ENCODE measurements at regions not wholly inside any gene's neighbourhood (a gene's known extent, or its start where the extent isn't known, plus 50 kb on each side); places are given as distances from the start of the nearest gene placed in this dataset.

DNA sequence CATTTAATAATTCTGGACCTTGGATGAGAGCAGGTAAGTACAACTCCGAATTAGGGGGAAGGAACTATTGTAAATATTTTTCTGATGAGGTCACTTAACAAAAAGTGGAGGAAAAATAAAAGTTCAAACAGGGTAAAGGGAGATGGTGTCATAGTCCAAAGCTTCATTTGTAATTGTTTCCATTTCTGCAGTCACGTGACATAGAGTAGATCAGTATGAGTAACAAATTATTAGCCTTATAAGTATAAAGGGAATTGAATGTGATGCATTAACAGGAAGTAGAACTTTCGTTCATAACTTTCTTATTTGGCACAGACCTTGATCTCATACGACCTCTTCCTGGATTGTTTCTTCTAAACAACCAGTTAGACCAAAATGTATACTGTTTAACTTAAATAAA lies 347.2 kb upstream of the TPK1 start:
- no peak for TF ChIP-seq HNRNPLL (IDR thresholded peaks at IDR 0.05; ENCODE audit: low read depth, low read length, poor library complexity, severe bottlenecking)
- TF ChIP-seq, protein P1, sequence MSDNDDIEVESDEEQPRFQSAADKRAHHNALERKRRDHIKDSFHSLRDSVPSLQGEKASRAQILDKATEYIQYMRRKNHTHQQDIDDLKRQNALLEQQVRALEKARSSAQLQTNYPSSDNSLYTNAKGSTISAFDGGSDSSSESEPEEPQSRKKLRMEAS (CRISPR knock-in tag; IDR thresholded peaks at IDR 0.05), result no peak
- TF ChIP-seq KLF6 (CRISPR knock-in tag; IDR thresholded peaks at IDR 0.05; ENCODE audit: borderline replicate concordance), result no peak
- TF ChIP-seq MEIS2 (IDR thresholded peaks at IDR 0.05; ENCODE audit: partially characterized antibody), result no peak
- no peak for TF ChIP-seq ZNF121 (CRISPR knock-in tag; conservative IDR thresholded peaks at IDR 0.05)
- TF ChIP-seq CCAR2 (IDR thresholded peaks at IDR 0.05; ENCODE audit: low read depth, low read length), result no peak
- TF ChIP-seq SIN3A (IDR thresholded peaks at IDR 0.05; ENCODE audit: borderline replicate concordance in 2 of 2, control insufficient read depth in 1 of 2, low read depth in 2 of 2, low read length in 2 of 2), result no peak
- no peak for TF ChIP-seq EGR1 (conservative IDR thresholded peaks at IDR 0.05)
- TF ChIP-seq, protein P2, sequence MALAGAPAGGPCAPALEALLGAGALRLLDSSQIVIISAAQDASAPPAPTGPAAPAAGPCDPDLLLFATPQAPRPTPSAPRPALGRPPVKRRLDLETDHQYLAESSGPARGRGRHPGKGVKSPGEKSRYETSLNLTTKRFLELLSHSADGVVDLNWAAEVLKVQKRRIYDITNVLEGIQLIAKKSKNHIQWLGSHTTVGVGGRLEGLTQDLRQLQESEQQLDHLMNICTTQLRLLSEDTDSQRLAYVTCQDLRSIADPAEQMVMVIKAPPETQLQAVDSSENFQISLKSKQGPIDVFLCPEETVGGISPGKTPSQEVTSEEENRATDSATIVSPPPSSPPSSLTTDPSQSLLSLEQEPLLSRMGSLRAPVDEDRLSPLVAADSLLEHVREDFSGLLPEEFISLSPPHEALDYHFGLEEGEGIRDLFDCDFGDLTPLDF (CRISPR knock-in tag; IDR thresholded peaks at IDR 0.05), result no peak
- TF ChIP-seq, protein P3, sequence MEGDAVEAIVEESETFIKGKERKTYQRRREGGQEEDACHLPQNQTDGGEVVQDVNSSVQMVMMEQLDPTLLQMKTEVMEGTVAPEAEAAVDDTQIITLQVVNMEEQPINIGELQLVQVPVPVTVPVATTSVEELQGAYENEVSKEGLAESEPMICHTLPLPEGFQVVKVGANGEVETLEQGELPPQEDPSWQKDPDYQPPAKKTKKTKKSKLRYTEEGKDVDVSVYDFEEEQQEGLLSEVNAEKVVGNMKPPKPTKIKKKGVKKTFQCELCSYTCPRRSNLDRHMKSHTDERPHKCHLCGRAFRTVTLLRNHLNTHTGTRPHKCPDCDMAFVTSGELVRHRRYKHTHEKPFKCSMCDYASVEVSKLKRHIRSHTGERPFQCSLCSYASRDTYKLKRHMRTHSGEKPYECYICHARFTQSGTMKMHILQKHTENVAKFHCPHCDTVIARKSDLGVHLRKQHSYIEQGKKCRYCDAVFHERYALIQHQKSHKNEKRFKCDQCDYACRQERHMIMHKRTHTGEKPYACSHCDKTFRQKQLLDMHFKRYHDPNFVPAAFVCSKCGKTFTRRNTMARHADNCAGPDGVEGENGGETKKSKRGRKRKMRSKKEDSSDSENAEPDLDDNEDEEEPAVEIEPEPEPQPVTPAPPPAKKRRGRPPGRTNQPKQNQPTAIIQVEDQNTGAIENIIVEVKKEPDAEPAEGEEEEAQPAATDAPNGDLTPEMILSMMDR (IDR thresholded peaks at IDR 0.05 in 2 of 3, conservative IDR thresholded peaks at IDR 0.05 in 1 of 3; ENCODE audit: insufficient read depth in 2 of 3, low read depth in 1 of 3, low read length in 3 of 3), result no peak
- TF ChIP-seq SREBF2 (CRISPR knock-in tag; IDR thresholded peaks at IDR 0.05), result no peak
- no peak for TF ChIP-seq NONO (IDR thresholded peaks at IDR 0.05; ENCODE audit: low read depth in 2 of 2, low read length in 1 of 2)

Data from K562 (cell line).